MM.1S (cell line): ENCODE measurements at regions not wholly inside any gene's neighbourhood (a gene's known extent, or its start where the extent isn't known, plus 50 kb on each side); places are given as distances from the start of the nearest gene placed in this dataset.

Source experiments
- DNase-seq: peaks from one replicate; pipeline ENCODE4 v3.0.0-alpha.2; 2015
- H2AFZ ChIP-seq: fragments of 300-600 bp; sonication (generic); 2 replicates; pipeline ENCODE4 v1.6.0; 2016; ENCODE audit warnings: antibody characterized with exemption, low read length
- H3F3A ChIP-seq: fragments of 300-600 bp; sonication (generic); 2 replicates; pipeline ENCODE4 v1.6.1; 2016; ENCODE audit warnings: mild to moderate bottlenecking, antibody characterized with exemption, low read length, moderate library complexity, mixed read lengths; ENCODE audit not compliant: insufficient read depth
- H3K27ac ChIP-seq: fragments of 300-600 bp; sonication (generic); 2 replicates; pipeline ENCODE4 v1.5.1; 2016; ENCODE audit warnings: mild to moderate bottlenecking, low read length
- H3K27me3 ChIP-seq: fragments of 300-600 bp; sonication (generic); replicated peaks from 2 replicates; pipeline ENCODE4 v1.6.0; 2016; ENCODE audit warnings: low read length; ENCODE audit not compliant: insufficient read depth
- H3K36me3 ChIP-seq: fragments of 300-600 bp; sonication (generic); replicated peaks from 2 replicates; pipeline ENCODE4 v1.6.1; 2016; ENCODE audit warnings: mild to moderate bottlenecking, low read length, mixed read lengths; ENCODE audit not compliant: insufficient read depth
- H3K4me1 ChIP-seq: fragments of 300-600 bp; sonication (generic); 2 replicates; pipeline ENCODE4 v1.6.1; 2016; ENCODE audit warnings: low read length, mixed read lengths
- H3K4me2 ChIP-seq: fragments of 300-600 bp; sonication (generic); 2 replicates; pipeline ENCODE4 v1.6.0; 2016; ENCODE audit warnings: low read depth, low read length
- H3K4me3 ChIP-seq: fragments of 300-600 bp; sonication (generic); 2 replicates; pipeline ENCODE4 v1.5.1; 2016; ENCODE audit warnings: low read length, mixed read lengths
- H3K79me2 ChIP-seq: fragments of 300-600 bp; sonication (generic); 2 replicates; pipeline ENCODE4 v1.6.1; 2016; ENCODE audit warnings: mixed run types, low read length, mixed read lengths
- H3K9ac ChIP-seq: fragments of 300-600 bp; sonication (generic); 2 replicates; pipeline ENCODE4 v1.6.1; 2016; ENCODE audit warnings: low read length, mixed read lengths
- H3K9me2 ChIP-seq: fragments of 300-600 bp; sonication (generic); replicated peaks from 2 replicates; pipeline ENCODE4 v1.6.1; 2016; ENCODE audit warnings: mild to moderate bottlenecking, low read length, mixed read lengths; ENCODE audit not compliant: insufficient read depth
- H3K9me3 ChIP-seq: fragments of 300-600 bp; sonication (generic); replicated peaks from 2 replicates; pipeline ENCODE4 v1.6.1; 2016; ENCODE audit warnings: mild to moderate bottlenecking, low read length, mixed read lengths; ENCODE audit not compliant: insufficient read depth
- H4K20me1 ChIP-seq: fragments of 300-600 bp; sonication (generic); 2 replicates; pipeline ENCODE4 v1.6.1; 2016; ENCODE audit warnings: mild to moderate bottlenecking, low read length, moderate library complexity, mixed read lengths; ENCODE audit not compliant: insufficient read depth
- CTCF ChIP-seq: fragments of 300-600 bp; sonication (generic); IDR thresholded peaks from 2 replicates; pipeline ENCODE4 v1.5.1; 2016; ENCODE audit warnings: antibody characterized with exemption, low read length, mixed read lengths
- EZH2 ChIP-seq: fragments of 300-600 bp; sonication (generic); optimal IDR thresholded peaks from 2 replicates; pipeline ENCODE3; 2017; ENCODE audit warnings: low read depth, mild to moderate bottlenecking, antibody characterized with exemption, low read length, mixed read lengths
- EZH2phosphoT487 ChIP-seq: fragments of 300-600 bp; sonication (generic); IDR thresholded peaks from 2 replicates; pipeline ENCODE4 v1.6.1; 2018; ENCODE audit warnings: antibody characterized with exemption, low read length

- H3K9ac ChIP-seq: no peak overlapping the region
- DNase-seq: no peak
- H2AFZ ChIP-seq: no peak overlapping the region
- H3K4me3 ChIP-seq: no peak overlapping the region
- H3K27me3 ChIP-seq: no peaks in the 10 kb centered on the region
- H3K79me2 ChIP-seq: no peaks in the 10 kb centered on the region
- H3K4me2 ChIP-seq: no peak overlapping the region
- no peaks in the 10 kb centered on the region for H3F3A ChIP-seq
- H3K4me1 ChIP-seq: no peaks in the 10 kb centered on the region
- no peaks in the 10 kb centered on the region for H3K9me2 ChIP-seq
- no peak overlapping the region for H3K27ac ChIP-seq
- no peaks in the 10 kb centered on the region for H3K9me3 ChIP-seq
- no peaks in the 10 kb centered on the region for H4K20me1 ChIP-seq
- H3K36me3 ChIP-seq: no peaks in the 10 kb centered on the region
- TF ChIP-seq EZH2phosphoT487: no peak
- no peak for TF ChIP-seq EZH2
- no peak for TF ChIP-seq CTCF
These were observed 94.4 kb upstream of the FAM174B start for GRCh38 chr15:92749946-92750345.

GRCh38 chr15:92751528-92751927 is 96.0 kb upstream of the FAM174B start:
- no peak for DNase-seq
- no peaks in the 10 kb centered on the region for H3K4me1 ChIP-seq
- H3K9ac ChIP-seq: no peak overlapping the region
- no peaks in the 10 kb centered on the region for H3K27me3 ChIP-seq
- no peaks in the 10 kb centered on the region for H4K20me1 ChIP-seq
- H3K9me2 ChIP-seq: no peaks in the 10 kb centered on the region
- H3K4me3 ChIP-seq: no peak overlapping the region
- H3K36me3 ChIP-seq: no peaks in the 10 kb centered on the region
- no peak overlapping the region for H3K4me2 ChIP-seq
- no peaks in the 10 kb centered on the region for H3K79me2 ChIP-seq
- H3F3A ChIP-seq: no peaks in the 10 kb centered on the region
- no peak overlapping the region for H3K27ac ChIP-seq
- no peak overlapping the region for H2AFZ ChIP-seq
- TF ChIP-seq EZH2phosphoT487: no peak
- no peak for TF ChIP-seq CTCF
- no peak for TF ChIP-seq EZH2
- no peaks in the 10 kb centered on the region for H3K9me3 ChIP-seq

GRCh38 chr15:92753591-92753990 is 98.0 kb upstream of the FAM174B start:
- TF ChIP-seq EZH2phosphoT487: no peak
- TF ChIP-seq EZH2: no peak
- TF ChIP-seq CTCF: no peak
- H3K36me3 ChIP-seq: no peaks in the 10 kb centered on the region
- no peaks in the 10 kb centered on the region for H3K9me3 ChIP-seq
- no peak overlapping the region for H3K4me3 ChIP-seq
- no peak overlapping the region for H3K27ac ChIP-seq
- H3K9me2 ChIP-seq: no peaks in the 10 kb centered on the region
- H3K27me3 ChIP-seq: no peaks in the 10 kb centered on the region
- no peak overlapping the region for H2AFZ ChIP-seq
- H3K4me2 ChIP-seq: no peak overlapping the region
- DNase-seq: no peak
- no peak overlapping the region for H3K9ac ChIP-seq
- H4K20me1 ChIP-seq: no peaks in the 10 kb centered on the region
- H3K4me1 ChIP-seq: no peaks in the 10 kb centered on the region
- H3K79me2 ChIP-seq: no peaks in the 10 kb centered on the region
- no peaks in the 10 kb centered on the region for H3F3A ChIP-seq
